Neural crest cell (in vitro differentiated cells): ENCODE measurements at regions not wholly inside any gene's neighbourhood (a gene's known extent, or its start where the extent isn't known, plus 50 kb on each side); places are given as distances from the start of the nearest gene placed in this dataset.

Source experiments
- DNase-seq: peaks from one replicate; pipeline ENCODE4 v3.0.0; 2021; ENCODE audit warnings: low read depth, mixed read lengths, low spot score
- H3K27ac Mint-ChIP-seq: one replicate; pipeline ENCODE4 v1.8.0; 2021; ENCODE audit warnings: mild to moderate bottlenecking, mixed read lengths; ENCODE audit not compliant: unreplicated experiment
- H3K27me3 Mint-ChIP-seq: 2 replicates; pipeline ENCODE4 v1.8.0; 2021; ENCODE audit warnings: low read depth, mild to moderate bottlenecking, mixed read lengths
- H3K36me3 Mint-ChIP-seq: 2 replicates; pipeline ENCODE4 v1.8.0; 2021; ENCODE audit warnings: low read depth, mild to moderate bottlenecking, mixed read lengths
- H3K4me1 Mint-ChIP-seq: 2 replicates; pipeline ENCODE4 v1.8.0; 2021; ENCODE audit warnings: mixed read lengths
- H3K4me3 Mint-ChIP-seq: one replicate; pipeline ENCODE4 v1.8.0; 2021; ENCODE audit warnings: mild to moderate bottlenecking, mixed read lengths
- H3K9me3 Mint-ChIP-seq: 2 replicates; pipeline ENCODE4 v1.8.0; 2021; ENCODE audit warnings: mixed read lengths
- TF ChIP-seq, protein P1 (sequence below): fragments of 200-600 bp; sonication (generic); conservative IDR thresholded peaks from 2 replicates; pipeline ENCODE4 v1.5.0; 2021; ENCODE audit warnings: antibody characterized with exemption, mild to moderate bottlenecking

DNA sequence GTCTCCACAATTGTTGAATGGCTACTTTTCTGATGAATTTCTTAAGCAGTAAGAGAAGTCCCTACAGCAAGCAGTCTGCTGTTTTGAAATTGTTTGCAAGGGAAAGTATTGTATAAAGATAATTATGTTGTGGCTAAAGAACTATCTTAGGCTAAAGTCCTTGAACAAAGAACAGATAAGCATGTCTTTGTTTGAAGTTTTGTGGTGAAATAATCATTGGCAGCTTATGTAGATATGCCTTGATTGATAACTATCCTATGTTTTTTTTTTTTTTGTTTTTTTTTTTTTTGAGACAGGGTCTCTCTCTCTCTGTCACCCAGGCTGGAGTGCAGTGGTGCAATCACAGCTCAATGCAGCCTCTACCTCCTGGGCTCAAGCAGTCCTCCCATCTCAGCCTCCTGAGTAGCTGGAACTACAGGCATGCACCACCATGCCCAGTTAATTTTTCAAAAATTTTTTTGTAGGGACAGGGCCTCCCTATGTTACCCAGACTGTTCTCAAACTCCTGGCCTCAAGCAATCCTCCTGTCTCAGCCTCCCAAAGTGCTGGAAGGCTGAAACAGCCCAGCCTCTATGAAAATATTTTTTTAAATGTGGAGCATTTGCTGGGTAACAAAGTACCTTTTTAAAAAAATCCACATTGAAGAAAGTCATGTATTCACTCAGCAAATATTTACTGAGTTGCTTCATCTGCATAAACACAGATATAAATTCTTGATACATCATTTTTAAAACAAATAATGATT is 80.8 kb downstream of the LLPH start:
- no peak for DNase-seq
- no peak overlapping the region for H3K27ac Mint-ChIP-seq
- no peak overlapping the region for H3K4me3 Mint-ChIP-seq
- TF ChIP-seq, protein P1, sequence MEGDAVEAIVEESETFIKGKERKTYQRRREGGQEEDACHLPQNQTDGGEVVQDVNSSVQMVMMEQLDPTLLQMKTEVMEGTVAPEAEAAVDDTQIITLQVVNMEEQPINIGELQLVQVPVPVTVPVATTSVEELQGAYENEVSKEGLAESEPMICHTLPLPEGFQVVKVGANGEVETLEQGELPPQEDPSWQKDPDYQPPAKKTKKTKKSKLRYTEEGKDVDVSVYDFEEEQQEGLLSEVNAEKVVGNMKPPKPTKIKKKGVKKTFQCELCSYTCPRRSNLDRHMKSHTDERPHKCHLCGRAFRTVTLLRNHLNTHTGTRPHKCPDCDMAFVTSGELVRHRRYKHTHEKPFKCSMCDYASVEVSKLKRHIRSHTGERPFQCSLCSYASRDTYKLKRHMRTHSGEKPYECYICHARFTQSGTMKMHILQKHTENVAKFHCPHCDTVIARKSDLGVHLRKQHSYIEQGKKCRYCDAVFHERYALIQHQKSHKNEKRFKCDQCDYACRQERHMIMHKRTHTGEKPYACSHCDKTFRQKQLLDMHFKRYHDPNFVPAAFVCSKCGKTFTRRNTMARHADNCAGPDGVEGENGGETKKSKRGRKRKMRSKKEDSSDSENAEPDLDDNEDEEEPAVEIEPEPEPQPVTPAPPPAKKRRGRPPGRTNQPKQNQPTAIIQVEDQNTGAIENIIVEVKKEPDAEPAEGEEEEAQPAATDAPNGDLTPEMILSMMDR = no peak
- H3K27me3 Mint-ChIP-seq = no peaks in the 10 kb centered on the region
- H3K9me3 Mint-ChIP-seq = no peaks in the 10 kb centered on the region
- H3K36me3 Mint-ChIP-seq = no peaks in the 10 kb centered on the region
- H3K4me1 Mint-ChIP-seq = peaks cover 4% of the 10 kb centered on the region

DNA sequence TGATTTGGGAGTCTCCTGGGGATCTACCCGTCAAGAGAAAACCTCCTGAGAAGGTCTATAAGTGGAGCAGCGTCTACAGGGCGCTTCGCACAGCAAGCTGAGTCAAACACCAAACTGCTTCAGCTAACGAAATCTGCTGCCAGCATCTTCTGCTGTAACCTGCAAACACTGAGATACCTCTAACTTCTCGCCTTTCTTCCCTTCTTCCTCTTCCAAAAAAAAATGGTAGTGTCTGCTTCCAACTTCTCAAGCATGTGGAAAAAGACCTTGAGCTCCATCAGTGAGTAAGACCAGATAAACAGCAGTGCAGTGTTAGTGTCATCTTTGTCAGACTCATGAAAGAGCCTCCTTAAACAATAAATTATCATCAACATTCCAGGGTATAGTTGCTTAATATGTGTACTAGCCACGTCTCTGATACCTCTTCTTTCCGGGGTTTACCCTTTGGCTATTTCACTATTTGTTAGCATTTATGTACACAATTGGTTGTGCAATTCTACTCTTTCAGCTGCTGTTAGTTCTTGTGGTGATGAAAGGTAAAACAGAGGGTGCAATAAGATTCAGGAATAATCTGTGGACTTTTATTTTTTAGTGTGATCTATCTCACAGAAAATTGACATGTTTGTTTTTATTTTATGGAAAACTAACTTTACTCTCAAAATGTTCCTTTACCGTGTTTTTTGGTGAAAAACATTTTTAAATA is 81.6 kb downstream of the LLPH start:
- Mint-ChIP-seq H3K36me3 (no peaks in the 10 kb centered on the region), H3K27ac (no peak overlapping the region), H3K4me3 (no peak overlapping the region), H3K9me3 (no peaks in the 10 kb centered on the region), H3K4me1 (peaks cover 4% of the 10 kb centered on the region), H3K27me3 (no peaks in the 10 kb centered on the region)
- DNase-seq = no peak
- TF ChIP-seq, protein P1 = no peak

DNA sequence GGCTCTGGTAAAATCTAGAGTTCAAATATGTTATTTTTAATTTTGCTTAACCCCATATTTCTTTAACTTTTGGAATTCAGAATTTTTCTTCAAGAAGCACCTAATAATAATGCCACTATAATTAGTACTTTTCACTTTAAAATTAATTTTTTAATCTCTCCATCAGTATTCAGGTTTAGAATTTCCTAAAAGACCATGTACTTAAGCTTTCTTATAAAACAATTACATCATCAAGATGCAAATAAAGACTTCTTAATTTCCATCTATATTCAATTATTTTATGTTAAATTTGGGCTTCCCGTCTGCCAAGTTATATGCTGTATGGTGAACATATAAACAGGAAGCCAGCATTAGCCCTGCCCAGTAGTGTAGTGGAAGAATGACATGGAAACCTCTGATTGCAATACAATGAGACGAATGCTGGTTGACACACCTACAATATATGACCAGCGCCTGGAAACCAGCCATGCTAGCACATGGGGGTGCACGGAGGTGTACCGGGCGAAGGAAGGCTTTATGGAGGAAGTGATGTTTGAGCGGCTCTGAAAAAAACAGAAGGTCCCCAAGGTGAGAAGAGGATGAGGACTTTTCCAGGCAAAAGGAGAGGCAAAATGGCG is 82.2 kb downstream of the LLPH start:
- Mint-ChIP-seq H3K27me3 (no peaks in the 10 kb centered on the region), H3K27ac (no peak overlapping the region), H3K4me3 (no peak overlapping the region), H3K9me3 (no peaks in the 10 kb centered on the region), H3K36me3 (no peaks in the 10 kb centered on the region), H3K4me1 (peaks cover 4% of the 10 kb centered on the region)
- DNase-seq = no peak
- TF ChIP-seq, protein P1 = no peak

DNA sequence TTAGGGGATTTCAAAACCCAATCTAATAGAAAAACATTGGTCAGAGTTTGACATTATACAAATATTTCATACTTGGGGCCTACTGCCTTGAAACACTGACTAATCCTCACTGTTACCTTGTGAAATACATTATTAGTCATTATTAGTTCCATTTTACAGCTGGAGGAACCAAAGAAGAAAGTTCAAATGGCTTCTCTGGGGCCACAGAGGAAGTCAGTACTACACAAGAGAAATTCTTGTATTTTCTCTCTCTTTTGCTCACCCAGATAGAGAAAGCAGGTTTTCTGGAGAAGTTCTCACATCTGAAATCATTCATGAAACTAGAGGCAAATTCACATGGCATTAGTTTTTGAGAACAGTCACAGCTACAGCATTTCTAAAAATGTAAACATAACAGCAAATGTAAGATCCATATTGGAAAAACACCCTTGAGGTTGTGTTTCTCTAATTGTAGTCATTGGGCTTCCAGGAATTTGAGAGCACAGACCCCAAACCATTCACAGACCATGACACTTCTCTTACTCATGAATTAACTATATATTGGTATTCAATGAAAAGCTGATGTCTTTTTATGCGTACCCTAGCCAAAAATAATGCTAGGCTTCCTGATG is 83.0 kb downstream of the LLPH start:
- TF ChIP-seq, protein P1 = no peak

DNA sequence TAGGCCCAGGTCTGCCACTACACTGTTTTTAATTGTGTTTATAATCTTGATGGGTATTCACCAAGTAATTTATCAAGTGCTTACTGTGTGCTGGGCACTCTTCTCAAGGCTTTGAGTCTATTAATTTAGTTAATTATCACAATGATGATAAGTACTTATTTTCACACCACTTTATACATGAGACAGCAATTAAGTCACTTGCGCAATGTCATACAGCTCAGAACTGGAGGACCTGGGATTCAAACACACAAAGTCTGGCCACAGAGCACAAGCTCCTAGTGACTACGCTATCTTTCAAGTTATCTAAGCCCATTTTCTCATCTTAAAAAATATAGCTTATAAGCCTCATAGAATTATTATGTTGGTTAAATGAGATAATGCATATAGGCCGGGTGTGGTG is 85.0 kb downstream of the LLPH start:
- Mint-ChIP-seq H3K36me3 (no peaks in the 10 kb centered on the region), H3K4me3 (no peak overlapping the region), H3K27me3 (no peaks in the 10 kb centered on the region), H3K27ac (no peak overlapping the region), H3K9me3 (no peaks in the 10 kb centered on the region), H3K4me1 (no peaks in the 10 kb centered on the region)
- no peak for DNase-seq
- TF ChIP-seq, protein P1 = no peak

More for the DNA sequence above, 83.0 kb downstream of the LLPH start:
- Mint-ChIP-seq H3K4me3 (no peak overlapping the region), H3K4me1 (peaks cover 4% of the 10 kb centered on the region), H3K36me3 (no peaks in the 10 kb centered on the region), H3K27ac (no peak overlapping the region), H3K27me3 (no peaks in the 10 kb centered on the region), H3K9me3 (no peaks in the 10 kb centered on the region)
- no peak for DNase-seq
